Endothelial cell of umbilical vein (primary cell): ENCODE measurements at regions not wholly inside any gene's neighbourhood (a gene's known extent, or its start where the extent isn't known, plus 50 kb on each side); places are given as distances from the start of the nearest gene placed in this dataset.

Experiments used
- BruUV-seq: library from RNA; stranded (reverse); fragments of 400-500 nt; replicated peaks from 2 replicates; lab custom pipeline; 2021; lab: Mats Ljungman, UMichigan
- CTCF ChIA-PET: fragments of 300-600, 350-600 bp; sonication (Branson Sonifier 250); formaldehyde crosslinking; loops from one replicate; lab custom pipeline; 2021; ENCODE audit warnings: antibody characterized with exemption, inconsistent platforms; lab: Charles Lee
- POLR2A ChIA-PET: fragments of 300-600, 350-600 bp; sonication (Branson Sonifier 250); formaldehyde crosslinking; loops from one replicate; lab custom pipeline; 2021; ENCODE audit warnings: antibody characterized with exemption, inconsistent platforms; lab: Charles Lee
- DNase-seq: peaks from one replicate; pipeline ENCODE4 v3.0.0-alpha.2; 2011; ENCODE audit warnings: low read depth, low spot score
- FAIRE-seq: peaks from 2 replicates; lab custom pipeline; 2011; peaks lifted over from hg19 to GRCh38; lab: Jason Lieb, UNC
- H2AFZ ChIP-seq: 2 replicates; pipeline ENCODE4 v1.6.0; 2012; ENCODE audit warnings: low read depth, low read length, control low read depth, inconsistent platforms
- H3K27ac ChIP-seq: 2 replicates; pipeline ENCODE4 v1.5.1; 2011; ENCODE audit warnings: low read depth, mild to moderate bottlenecking, control low read depth, low read length, moderate library complexity; ENCODE audit not compliant: insufficient read depth
- H3K27me3 ChIP-seq, 2 experiments: 2 replicates each; pipeline versions ENCODE4 v1.6.0 to v1.6.1; 2011; ENCODE audit warnings: low read length in 2 of 2, mixed read lengths in 1 of 2; ENCODE audit not compliant: control insufficient read depth in 2 of 2, insufficient read depth in 2 of 2
- H3K36me3 ChIP-seq, 2 experiments: 2 replicates in 1 of 2; 3 replicates in 1 of 2; pipeline ENCODE4 v1.5.1; 2011; ENCODE audit warnings: low read length in 2 of 2, mild to moderate bottlenecking in 1 of 2, moderate library complexity in 1 of 2; ENCODE audit not compliant: control insufficient read depth in 2 of 2, insufficient read depth in 2 of 2; ENCODE audit errors: extremely low read depth in 1 of 2
- H3K4me1 ChIP-seq: 3 replicates; pipeline ENCODE4 v1.5.1; 2011; ENCODE audit warnings: mild to moderate bottlenecking, low read length; ENCODE audit not compliant: control insufficient read depth, insufficient read depth; ENCODE audit errors: extremely low read depth
- H3K4me2 ChIP-seq: 2 replicates; pipeline ENCODE4 v1.6.1; 2011; ENCODE audit warnings: low read length, control low read depth, mixed read lengths; ENCODE audit not compliant: insufficient read depth
- H3K4me3 ChIP-seq, 3 experiments: fragments of 200-600 bp in 1 of 3; sonication (generic), shearing (Covaris generic) in 1 of 3; replicated peaks in 1 of 3; 2 replicates each; pipeline ENCODE4 v1.5.1; 2011 to 2016; ENCODE audit warnings: control low read depth in 3 of 3, low read length in 3 of 3, mild to moderate bottlenecking in 2 of 3, inconsistent platforms in 1 of 3, low read depth in 1 of 3, moderate library complexity in 1 of 3; ENCODE audit not compliant: insufficient read depth in 1 of 3
- H3K79me2 ChIP-seq: 2 replicates; pipeline ENCODE4 v1.6.0; 2012; ENCODE audit warnings: low read length, inconsistent platforms; ENCODE audit not compliant: control insufficient read depth, insufficient read depth
- H3K9ac ChIP-seq: replicated peaks from 2 replicates; pipeline ENCODE3; 2011; ENCODE audit warnings: low read length, control low read depth; ENCODE audit not compliant: insufficient read depth; ENCODE audit errors: extremely low read depth
- H3K9me1 ChIP-seq: replicated peaks from 3 replicates; pipeline ENCODE4 v1.6.0; 2011; ENCODE audit warnings: mild to moderate bottlenecking, low read length; ENCODE audit not compliant: control insufficient read depth, insufficient read depth; ENCODE audit errors: extremely low read depth
- H3K9me3 ChIP-seq: replicated peaks from 2 replicates; pipeline ENCODE4 v1.5.1; 2012; ENCODE audit warnings: low read length, inconsistent platforms; ENCODE audit not compliant: control insufficient read depth, insufficient read depth
- H4K20me1 ChIP-seq: replicated peaks from 2 replicates; pipeline ENCODE3; 2011; ENCODE audit warnings: mild to moderate bottlenecking, low read length; ENCODE audit not compliant: control insufficient read depth, insufficient read depth; ENCODE audit errors: extremely low read depth
- CTCF ChIP-seq, 2 donors: IDR thresholded peaks; 1 replicate in 1 of 2; 2 replicates in 1 of 2; pipeline ENCODE4 v1.5.1; 2011; ENCODE audit warnings: low read length in 2 of 2, mild to moderate bottlenecking in 2 of 2, moderate library complexity in 2 of 2, control low read depth in 1 of 2, inconsistent platforms in 1 of 2, low read depth in 1 of 2; ENCODE audit not compliant: insufficient read depth in 1 of 2; ENCODE audit errors: extremely low read depth in 1 of 2
- EZH2 ChIP-seq: IDR thresholded peaks from 2 replicates; pipeline ENCODE4 v1.6.1; 2012; ENCODE audit warnings: borderline replicate concordance, low read depth, mild to moderate bottlenecking, moderate library complexity, low read length, inconsistent platforms; ENCODE audit not compliant: severe bottlenecking
- FOS ChIP-seq: IDR thresholded peaks from 2 replicates; pipeline ENCODE4 v1.6.1; 2011; ENCODE audit warnings: mild to moderate bottlenecking, low read length, moderate library complexity, borderline replicate concordance; ENCODE audit not compliant: insufficient read depth
- GATA2 ChIP-seq: IDR thresholded peaks from 2 replicates; pipeline ENCODE4 v1.7.0; 2011; ENCODE audit warnings: low read depth, mild to moderate bottlenecking, moderate library complexity, mixed read lengths, low read length; ENCODE audit not compliant: insufficient read length, insufficient read depth
- JUN ChIP-seq: IDR thresholded peaks from 2 replicates; pipeline ENCODE4 v1.6.1; 2011; ENCODE audit warnings: borderline replicate concordance, low read depth; ENCODE audit not compliant: insufficient read length, insufficient read depth
- MAX ChIP-seq: IDR thresholded peaks from 2 replicates; pipeline ENCODE4 v1.6.1; 2011; ENCODE audit not compliant: insufficient read depth, insufficient read length
- MYC ChIP-seq: IDR thresholded peaks from one replicate; pipeline ENCODE4 v1.6.1; 2011; ENCODE audit warnings: mild to moderate bottlenecking, low read depth, low read length
- POLR2A ChIP-seq: IDR thresholded peaks from 2 replicates; pipeline ENCODE4 v1.6.1; 2012; ENCODE audit warnings: low read depth, mild to moderate bottlenecking, control low read depth, low read length
- POLR2AphosphoS5 ChIP-seq: IDR thresholded peaks from 2 replicates; pipeline ENCODE4 v1.6.1; 2012; ENCODE audit warnings: low read depth, mild to moderate bottlenecking, control low read depth, low read length, moderate library complexity; ENCODE audit not compliant: insufficient read depth
- dilution Hi-C: fragments of 300-500 bp; cut with MboI; formaldehyde crosslinking; loops from one replicate; pipeline ENCODE4 v1.15.0; 2019; ENCODE audit warnings: low sequenced_read_pairs; ENCODE audit not compliant: extremely low pct_ligation_motif_present
- intact Hi-C: fragments of 100-400 bp; cut with micrococcal nuclease; formaldehyde crosslinking; loops from one replicate; pipeline ENCODE4 v1.10.0; 2022

DNA sequence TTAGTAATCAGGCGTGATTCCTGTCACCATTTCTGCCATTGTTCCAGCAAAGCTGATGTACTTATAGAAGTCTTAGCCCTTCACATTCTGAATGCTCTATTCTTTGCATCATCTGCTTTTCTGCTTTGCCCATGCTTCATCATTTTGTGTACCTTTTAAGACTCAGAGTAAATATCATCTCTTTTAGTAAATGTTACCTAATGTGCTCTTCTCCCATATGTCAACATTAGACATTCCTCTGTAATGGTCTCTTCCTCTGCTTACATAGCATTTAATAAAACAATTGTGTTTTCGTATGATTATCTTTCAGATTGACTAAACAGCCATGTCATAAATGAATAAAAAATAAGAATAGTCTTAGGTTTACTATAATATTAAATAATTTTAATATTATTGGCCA lies 719.6 kb upstream of the GRM3 start:
- Histone ChIP-seq H3K4me3 (no peak overlapping the region), H3K27me3 (no peaks in the 10 kb centered on the region), H4K20me1 (no peaks in the 10 kb centered on the region), H3K36me3 (no peaks in the 10 kb centered on the region), H3K4me2 (no peak overlapping the region), H2AFZ (no peak overlapping the region), H3K79me2 (no peaks in the 10 kb centered on the region), H3K27ac (no peak overlapping the region), H3K9me1 (no peaks in the 10 kb centered on the region), H3K9ac (no peak overlapping the region), H3K9me3 (no peaks in the 10 kb centered on the region), H3K4me1 (no peaks in the 10 kb centered on the region)
- CTCF ChIA-PET = no interaction called here
- POLR2A ChIA-PET = no interaction called here
- intact Hi-C loops = no loop called here
- DNase-seq (no peak), FAIRE-seq (no peak)
- dilution Hi-C loops = no loop called here
- TF ChIP-seq MAX (no peak), JUN (no peak), CTCF (IDR thresholded peaks at IDR 0.05; ENCODE audit: extremely low read depth in 1 of 2, insufficient read depth in 1 of 2, low read depth in 1 of 2, low read length in 2 of 2) (no peak), EZH2 (no peak), FOS (no peak), POLR2A (no peak)
- no TSS peak for BruUV-seq

- Histone ChIP-seq H3K36me3 (no peaks in the 10 kb centered on the region), H3K27ac (no peak overlapping the region), H3K9me3 (no peaks in the 10 kb centered on the region), H3K4me2 (no peak overlapping the region), H3K27me3 (no peaks in the 10 kb centered on the region), H3K4me1 (no peaks in the 10 kb centered on the region), H3K9me1 (no peaks in the 10 kb centered on the region), H3K79me2 (no peaks in the 10 kb centered on the region), H4K20me1 (no peaks in the 10 kb centered on the region), H3K4me3 (no peak overlapping the region), H2AFZ (no peak overlapping the region), H3K9ac (no peak overlapping the region)
- dilution Hi-C loops = no loop called here
- no TSS peak for BruUV-seq
- no peak for FAIRE-seq
- TF ChIP-seq POLR2A = no peak
- no peak for TF ChIP-seq EZH2
- TF ChIP-seq CTCF (IDR thresholded peaks at IDR 0.05; ENCODE audit: extremely low read depth in 1 of 2, insufficient read depth in 1 of 2, low read depth in 1 of 2, low read length in 2 of 2) = no peak
- no peak for TF ChIP-seq MYC
- no peak for TF ChIP-seq FOS
- no peak for TF ChIP-seq GATA2
- no peak for TF ChIP-seq JUN
- TF ChIP-seq POLR2AphosphoS5 = no peak
- no peak for DNase-seq
- ChIA-PET POLR2A (no interaction called here), CTCF (no interaction called here)
- intact Hi-C loops = no loop called here
Measured at GRCh38 chr7:85916016-85916415, 727.7 kb upstream of the GRM3 start.
